HEK293T (cell line): ENCODE measurements at regions not wholly inside any gene's neighbourhood (a gene's known extent, or its start where the extent isn't known, plus 50 kb on each side); places are given as distances from the start of the nearest gene placed in this dataset.

ENCODE experiments used
- BHLHE40 ChIP-seq: fragments of 450-650 bp; IDR thresholded peaks from 2 replicates; pipeline ENCODE4 v1.6.1; 2016; ENCODE audit warnings: mild to moderate bottlenecking, moderate library complexity, borderline replicate concordance
- FOXK2 ChIP-seq: fragments of 450-650 bp; IDR thresholded peaks from 2 replicates; pipeline ENCODE4 v1.6.1; 2016; ENCODE audit warnings: mild to moderate bottlenecking
- FOXM1 ChIP-seq: fragments of 450-650 bp; IDR thresholded peaks from 2 replicates; pipeline ENCODE4 v1.6.1; 2017; ENCODE audit warnings: mild to moderate bottlenecking, borderline replicate concordance
- L3MBTL2 ChIP-seq: fragments of 450-650 bp; conservative IDR thresholded peaks from 2 replicates; pipeline ENCODE4 v1.6.1; 2016; ENCODE audit warnings: mild to moderate bottlenecking
- LEF1 ChIP-seq: fragments of 450-650 bp; IDR thresholded peaks from 2 replicates; pipeline ENCODE4 v1.6.1; 2017; ENCODE audit warnings: mild to moderate bottlenecking, borderline replicate concordance
- NFRKB ChIP-seq: fragments of 450-650 bp; IDR thresholded peaks from 2 replicates; pipeline ENCODE4 v1.6.1; 2016; ENCODE audit warnings: mild to moderate bottlenecking, moderate library complexity
- SP1 ChIP-seq: fragments of 450-650 bp; IDR thresholded peaks from 2 replicates; pipeline ENCODE4 v1.6.1; 2017
- SUZ12 ChIP-seq: fragments of 450-650 bp; IDR thresholded peaks from 2 replicates; pipeline ENCODE4 v1.6.1; 2016; ENCODE audit warnings: mild to moderate bottlenecking
- ZNF384 ChIP-seq: fragments of 450-650 bp; IDR thresholded peaks from 2 replicates; pipeline ENCODE4 v1.6.1; 2016
- TF ChIP-seq, protein P1 (sequence below): fragments of 450-650 bp; IDR thresholded peaks from 2 replicates; pipeline ENCODE4 v1.6.1; 2016

DNA sequence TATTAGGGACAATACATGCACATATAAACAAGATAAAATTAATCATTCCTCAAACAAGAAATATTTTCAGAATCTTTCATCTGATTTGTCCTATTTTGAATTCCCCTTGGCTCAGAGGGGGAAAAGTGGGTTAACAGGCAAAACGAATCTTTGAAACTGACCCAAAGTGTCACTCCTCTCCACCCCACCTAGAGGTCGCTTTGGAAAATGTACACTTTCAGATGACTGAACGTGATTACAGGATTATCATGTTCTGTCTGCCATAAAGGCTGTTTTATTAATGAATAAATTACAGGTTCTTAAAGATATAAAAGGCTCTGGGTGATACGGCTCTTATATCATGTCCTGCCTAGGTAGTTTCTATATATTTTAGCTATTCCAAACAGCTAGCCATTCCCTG is 1735.0 kb downstream of the LRRC4C start:
- TF ChIP-seq L3MBTL2 (no peak), FOXM1 (no peak), SP1 (no peak), NFRKB (no peak), LEF1 (no peak), SUZ12 (no peak), BHLHE40 (no peak), FOXK2 (no peak), ZNF384 (no peak)
- TF ChIP-seq, protein P1, sequence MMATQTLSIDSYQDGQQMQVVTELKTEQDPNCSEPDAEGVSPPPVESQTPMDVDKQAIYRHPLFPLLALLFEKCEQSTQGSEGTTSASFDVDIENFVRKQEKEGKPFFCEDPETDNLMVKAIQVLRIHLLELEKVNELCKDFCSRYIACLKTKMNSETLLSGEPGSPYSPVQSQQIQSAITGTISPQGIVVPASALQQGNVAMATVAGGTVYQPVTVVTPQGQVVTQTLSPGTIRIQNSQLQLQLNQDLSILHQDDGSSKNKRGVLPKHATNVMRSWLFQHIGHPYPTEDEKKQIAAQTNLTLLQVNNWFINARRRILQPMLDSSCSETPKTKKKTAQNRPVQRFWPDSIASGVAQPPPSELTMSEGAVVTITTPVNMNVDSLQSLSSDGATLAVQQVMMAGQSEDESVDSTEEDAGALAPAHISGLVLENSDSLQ = no peak
